RWPE2 (cell line): ENCODE measurements at regions not wholly inside any gene's neighbourhood (a gene's known extent, or its start where the extent isn't known, plus 50 kb on each side); places are given as distances from the start of the nearest gene placed in this dataset.

Source experiments
- ATAC-seq: fragments of 200-7000 bp; cut with Tn5 transposase; 3 replicates; pipeline ENCODE4 v1.9.1; 2021; ENCODE audit warnings: low read depth
- DNase-seq: peaks from one replicate; pipeline ENCODE4 v3.0.0-alpha.2; 2020; ENCODE audit warnings: low spot score
- H3K27ac ChIP-seq: fragments of 450-650 bp; 2 replicates; pipeline ENCODE4 v1.5.1; 2017; ENCODE audit warnings: mild to moderate bottlenecking; ENCODE audit not compliant: poor library complexity, severe bottlenecking
- H3K27me3 ChIP-seq: fragments of 250-450 bp; sonication (Bioruptor Pico); 2 replicates; pipeline ENCODE4 v1.5.1; 2021; ENCODE audit warnings: mild to moderate bottlenecking, moderate library complexity; ENCODE audit not compliant: insufficient read depth, poor library complexity, severe bottlenecking
- H3K36me3 ChIP-seq: fragments of 250-450 bp; sonication (Bioruptor Pico); 2 replicates; pipeline ENCODE4 v1.5.1; 2020; ENCODE audit warnings: low read depth, mild to moderate bottlenecking, moderate library complexity
- H3K4me1 ChIP-seq: fragments of 250-450 bp; sonication (Bioruptor Pico); 2 replicates; pipeline ENCODE4 v1.5.1; 2021; ENCODE audit warnings: mild to moderate bottlenecking, moderate library complexity; ENCODE audit not compliant: insufficient read depth, poor library complexity, severe bottlenecking
- H3K4me3 ChIP-seq: fragments of 250-450 bp; sonication (Bioruptor Pico); 2 replicates; pipeline ENCODE4 v1.5.1; 2021; ENCODE audit warnings: mild to moderate bottlenecking, moderate library complexity; ENCODE audit not compliant: severe bottlenecking
- H3K9me3 ChIP-seq: fragments of 250-450 bp; sonication (Bioruptor Pico); 2 replicates; pipeline ENCODE4 v1.5.1; 2021; ENCODE audit warnings: mild to moderate bottlenecking, moderate library complexity; ENCODE audit not compliant: severe bottlenecking
- TF ChIP-seq, protein P1 (sequence below): fragments of 450-650 bp; IDR thresholded peaks from one replicate; pipeline ENCODE4 v1.5.1; 2017; ENCODE audit warnings: mild to moderate bottlenecking, moderate library complexity; ENCODE audit not compliant: poor library complexity, severe bottlenecking

DNA sequence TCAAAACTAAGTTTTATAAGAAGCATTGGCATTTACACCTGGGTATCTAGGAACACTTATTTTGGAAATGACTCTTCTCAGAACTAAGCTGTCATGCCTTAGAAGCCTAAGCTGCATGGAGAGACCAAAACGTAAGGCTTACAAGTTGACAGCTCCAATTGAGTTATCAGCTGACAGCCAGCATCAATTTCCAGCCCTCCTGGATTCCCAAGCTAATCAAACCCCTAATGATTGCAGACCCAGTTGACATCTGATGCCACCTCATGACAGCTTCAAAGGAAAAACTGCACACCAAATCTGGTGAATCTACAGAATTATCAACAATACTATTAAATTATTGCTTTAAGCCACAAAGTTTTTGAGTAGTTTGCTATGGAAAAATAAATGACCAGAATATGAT lies 187.6 kb upstream of the PRMT6 start:
- H3K4me1 ChIP-seq = no peaks in the 10 kb centered on the region
- no peaks in the 10 kb centered on the region for H3K36me3 ChIP-seq
- H3K27me3 ChIP-seq = no peaks in the 10 kb centered on the region
- no peak for ATAC-seq
- H3K9me3 ChIP-seq = no peaks in the 10 kb centered on the region
- TF ChIP-seq, protein P1, sequence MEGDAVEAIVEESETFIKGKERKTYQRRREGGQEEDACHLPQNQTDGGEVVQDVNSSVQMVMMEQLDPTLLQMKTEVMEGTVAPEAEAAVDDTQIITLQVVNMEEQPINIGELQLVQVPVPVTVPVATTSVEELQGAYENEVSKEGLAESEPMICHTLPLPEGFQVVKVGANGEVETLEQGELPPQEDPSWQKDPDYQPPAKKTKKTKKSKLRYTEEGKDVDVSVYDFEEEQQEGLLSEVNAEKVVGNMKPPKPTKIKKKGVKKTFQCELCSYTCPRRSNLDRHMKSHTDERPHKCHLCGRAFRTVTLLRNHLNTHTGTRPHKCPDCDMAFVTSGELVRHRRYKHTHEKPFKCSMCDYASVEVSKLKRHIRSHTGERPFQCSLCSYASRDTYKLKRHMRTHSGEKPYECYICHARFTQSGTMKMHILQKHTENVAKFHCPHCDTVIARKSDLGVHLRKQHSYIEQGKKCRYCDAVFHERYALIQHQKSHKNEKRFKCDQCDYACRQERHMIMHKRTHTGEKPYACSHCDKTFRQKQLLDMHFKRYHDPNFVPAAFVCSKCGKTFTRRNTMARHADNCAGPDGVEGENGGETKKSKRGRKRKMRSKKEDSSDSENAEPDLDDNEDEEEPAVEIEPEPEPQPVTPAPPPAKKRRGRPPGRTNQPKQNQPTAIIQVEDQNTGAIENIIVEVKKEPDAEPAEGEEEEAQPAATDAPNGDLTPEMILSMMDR = no peak
- DNase-seq = no peak
- no peak overlapping the region for H3K27ac ChIP-seq
- H3K4me3 ChIP-seq = no peak overlapping the region

DNA sequence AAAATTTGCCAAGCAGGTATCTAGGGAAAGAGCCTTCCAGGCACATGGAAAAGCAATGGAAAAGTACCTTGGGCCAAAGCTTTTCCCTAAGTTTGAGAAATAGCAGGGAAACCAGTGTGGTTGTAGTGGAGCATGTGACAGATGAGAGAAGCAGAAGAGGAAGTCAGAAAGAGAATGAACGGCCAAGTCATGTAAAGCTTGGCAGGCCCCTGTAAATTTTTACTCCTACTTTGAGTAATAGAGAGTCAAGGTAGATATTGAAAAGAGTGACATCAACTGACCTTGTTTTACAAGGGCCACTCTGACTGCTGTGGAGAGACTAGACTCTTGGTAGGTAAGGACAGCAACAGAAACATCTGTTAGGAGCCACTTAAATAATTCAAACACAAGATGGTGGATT lies 180.9 kb upstream of the PRMT6 start:
- H3K36me3 ChIP-seq = no peaks in the 10 kb centered on the region
- DNase-seq = no peak
- H3K9me3 ChIP-seq = no peaks in the 10 kb centered on the region
- no peaks in the 10 kb centered on the region for H3K4me1 ChIP-seq
- H3K27ac ChIP-seq = no peak overlapping the region
- no peaks in the 10 kb centered on the region for H3K27me3 ChIP-seq
- TF ChIP-seq, protein P1 = no peak
- H3K4me3 ChIP-seq = no peak overlapping the region
- no peak for ATAC-seq

DNA sequence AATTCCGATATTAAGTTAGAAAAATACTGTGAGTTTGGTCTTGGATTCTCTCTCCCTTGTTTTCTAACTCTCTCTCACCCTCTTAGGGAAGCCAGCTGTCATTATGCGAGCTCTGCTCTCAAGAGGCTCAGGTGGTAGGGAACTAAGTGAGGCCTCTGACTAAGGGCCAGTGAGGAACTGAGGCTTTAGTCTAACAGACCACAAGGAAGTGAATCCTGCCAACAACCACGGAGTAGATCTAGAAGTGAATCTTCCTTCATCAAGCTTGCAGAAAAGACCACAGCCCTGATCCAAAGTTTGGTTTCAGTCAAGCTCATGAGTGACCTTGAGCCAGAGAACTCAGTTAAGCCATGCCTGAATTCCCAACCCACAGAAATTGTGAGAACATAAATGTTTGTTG lies 180.1 kb upstream of the PRMT6 start:
- DNase-seq = no peak
- Histone ChIP-seq H3K9me3 (no peaks in the 10 kb centered on the region), H3K4me1 (no peaks in the 10 kb centered on the region), H3K27ac (no peak overlapping the region), H3K27me3 (no peaks in the 10 kb centered on the region), H3K4me3 (no peak overlapping the region), H3K36me3 (no peaks in the 10 kb centered on the region)
- ATAC-seq = no peak
- TF ChIP-seq, protein P1 = no peak

DNA sequence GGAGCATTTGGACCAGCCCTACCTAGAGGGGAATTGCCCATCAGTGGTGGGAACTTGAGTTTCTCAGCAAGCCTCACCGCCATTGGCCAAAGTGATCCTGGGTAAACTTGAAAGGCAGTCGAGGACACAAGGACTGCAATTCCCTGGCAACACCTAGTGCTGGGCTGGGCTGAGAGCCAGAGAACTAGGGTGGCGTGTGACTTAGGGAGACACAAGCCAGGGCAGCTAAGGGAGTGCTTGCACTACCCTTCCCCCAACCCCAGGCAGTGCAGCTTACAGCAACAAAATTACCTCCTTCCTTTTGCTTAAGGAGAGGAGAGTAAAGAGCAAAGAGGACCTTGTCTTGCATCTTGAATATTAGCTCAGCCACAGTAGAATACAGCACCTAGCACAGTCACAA lies 176.9 kb upstream of the PRMT6 start:
- no peaks in the 10 kb centered on the region for H3K9me3 ChIP-seq
- no peak overlapping the region for H3K4me3 ChIP-seq
- no peaks in the 10 kb centered on the region for H3K36me3 ChIP-seq
- ATAC-seq (no peak), DNase-seq (no peak)
- TF ChIP-seq, protein P1 = no peak
- H3K27me3 ChIP-seq = no peaks in the 10 kb centered on the region
- H3K4me1 ChIP-seq = no peaks in the 10 kb centered on the region
- H3K27ac ChIP-seq = no peak overlapping the region

DNA sequence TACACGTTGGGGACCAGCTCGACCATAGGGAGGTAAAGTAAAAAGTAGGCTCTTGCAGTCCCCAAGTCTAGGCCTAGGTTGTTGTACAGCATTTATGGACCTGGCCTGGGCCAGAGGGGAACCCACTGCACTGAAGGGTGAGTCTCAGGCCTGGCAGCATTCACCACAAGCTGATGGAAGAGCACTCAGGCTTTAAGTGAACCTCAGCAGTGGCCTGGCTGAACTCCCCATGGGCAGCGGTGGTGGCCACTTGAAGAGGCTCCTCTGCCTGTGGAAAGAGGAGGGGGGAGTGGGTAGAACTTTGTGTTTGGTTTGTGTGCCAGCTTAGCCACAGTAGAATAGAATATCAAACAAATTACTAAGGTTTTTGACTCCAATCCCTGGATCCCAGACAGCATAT lies 176.2 kb upstream of the PRMT6 start:
- DNase-seq (no peak), ATAC-seq (no peak)
- Histone ChIP-seq H3K4me3 (no peak overlapping the region), H3K36me3 (no peaks in the 10 kb centered on the region), H3K27me3 (no peaks in the 10 kb centered on the region), H3K4me1 (no peaks in the 10 kb centered on the region), H3K27ac (no peak overlapping the region), H3K9me3 (no peaks in the 10 kb centered on the region)
- TF ChIP-seq, protein P1 = no peak
